HuH-7 (cell line): ENCODE measurements at regions not wholly inside any gene's neighbourhood (a gene's known extent, or its start where the extent isn't known, plus 50 kb on each side); places are given as distances from the start of the nearest gene placed in this dataset.

Source experiments
- DNase-seq: peaks from one replicate; pipeline ENCODE4 v3.0.0; 2011; ENCODE audit warnings: low spot score

GRCh38 chr1:175826705-175827104 lies 83.3 kb upstream of the TNR start:
- no peak for DNase-seq

DNA sequence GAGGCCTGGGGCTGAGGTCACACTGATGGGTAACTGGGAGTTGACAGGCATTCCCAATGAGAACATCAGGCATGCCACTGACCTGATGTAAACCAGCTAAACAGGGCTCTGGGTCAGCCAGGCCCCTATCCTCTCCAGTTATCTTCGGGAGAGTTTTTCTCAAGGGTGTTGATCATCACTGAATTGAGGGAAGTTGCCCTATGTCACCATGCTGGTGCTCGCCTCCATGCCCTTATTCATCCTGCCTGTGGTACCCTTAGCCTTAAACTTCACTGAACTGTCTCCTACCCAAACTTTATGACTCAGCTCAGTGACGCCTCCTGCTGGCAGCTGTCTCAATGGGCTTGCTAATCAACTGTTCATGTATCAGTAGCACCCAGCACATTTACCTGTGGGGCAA lies 80.7 kb upstream of the TNR start:
- DNase-seq: no peak

DNA sequence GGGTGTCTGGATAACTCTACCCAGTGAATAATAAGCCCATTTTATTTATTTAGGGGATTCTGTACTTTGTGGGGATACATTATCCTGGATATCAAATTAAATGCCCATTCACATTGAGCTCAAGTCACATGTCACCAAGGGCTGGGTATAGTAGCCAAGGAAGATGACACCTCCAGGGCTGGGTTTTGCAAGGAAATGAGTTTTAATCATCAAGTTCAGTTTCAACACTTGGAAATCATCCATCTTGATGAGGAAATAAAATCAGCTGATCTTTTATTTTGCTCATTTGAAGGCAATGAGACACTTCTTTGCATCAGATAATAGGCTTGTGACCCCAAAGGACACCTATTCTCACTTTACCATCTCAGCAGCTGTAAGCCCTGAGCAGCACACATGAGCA lies 80.0 kb upstream of the TNR start:
- no peak for DNase-seq

DNA sequence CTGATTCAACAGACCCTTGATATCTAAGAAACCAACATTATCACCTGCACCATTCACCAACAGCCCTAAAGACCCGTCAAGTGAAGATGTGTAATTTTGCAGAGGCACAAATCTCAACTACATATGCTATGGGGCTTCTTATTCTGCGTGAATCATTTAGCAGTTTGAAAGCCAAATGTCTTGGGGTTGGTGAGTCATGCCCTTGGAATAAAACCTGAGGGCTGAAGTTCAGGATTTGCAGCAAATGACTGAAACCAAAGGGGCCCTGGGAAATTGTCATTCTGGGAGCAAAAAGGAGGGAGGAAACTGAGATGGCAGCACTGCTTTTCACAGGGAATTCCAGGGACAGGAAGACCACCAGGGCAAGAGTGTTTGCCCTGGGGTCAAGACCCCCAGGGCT lies 79.2 kb upstream of the TNR start:
- no peak for DNase-seq

DNA sequence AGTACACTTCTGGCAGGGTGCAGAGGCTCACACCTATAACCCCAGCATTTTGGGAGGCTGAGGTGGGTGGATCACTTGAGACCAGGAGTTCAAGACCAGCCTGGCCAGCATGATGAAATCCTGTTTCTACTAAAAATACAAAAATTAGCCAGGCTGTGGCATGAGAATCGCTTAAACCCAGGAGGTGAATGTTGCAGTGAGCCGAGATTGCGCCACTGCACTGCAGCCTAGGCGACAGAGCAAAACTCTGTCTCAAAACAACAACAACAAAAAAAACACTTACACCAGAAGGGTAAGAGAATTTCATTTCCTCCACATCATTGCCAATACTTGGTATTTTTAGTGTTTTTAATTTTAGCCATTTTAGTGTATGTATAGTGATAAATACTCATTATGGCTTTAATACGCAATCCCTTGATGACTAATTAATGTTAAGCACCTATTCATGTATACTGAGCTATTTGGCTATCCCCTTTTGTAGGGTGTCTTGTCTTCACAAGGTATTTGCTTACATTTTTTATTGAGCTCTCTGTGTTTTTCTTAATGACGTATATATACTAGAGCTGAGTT lies 77.1 kb upstream of the TNR start:
- DNase-seq: no peak

DNA sequence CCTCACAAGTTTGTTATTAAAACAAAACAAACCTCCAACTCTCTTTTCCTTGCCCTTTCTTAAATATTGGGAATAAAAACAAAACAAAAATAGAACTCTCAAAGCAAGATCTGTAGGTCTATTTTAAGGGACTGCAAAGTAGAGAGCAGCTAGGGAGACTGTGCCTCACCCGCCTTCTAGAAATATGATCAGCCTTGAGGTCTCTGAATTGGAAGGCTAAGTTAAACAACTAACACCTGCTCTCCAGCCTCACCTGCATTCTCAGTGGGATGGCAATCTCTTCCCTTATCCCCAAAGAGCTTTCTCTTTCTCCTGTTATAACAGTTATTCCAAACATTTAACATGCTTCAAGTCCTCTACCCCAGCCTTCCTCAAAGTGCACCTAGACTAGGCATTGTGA lies 75.5 kb upstream of the TNR start:
- no peak for DNase-seq

DNA sequence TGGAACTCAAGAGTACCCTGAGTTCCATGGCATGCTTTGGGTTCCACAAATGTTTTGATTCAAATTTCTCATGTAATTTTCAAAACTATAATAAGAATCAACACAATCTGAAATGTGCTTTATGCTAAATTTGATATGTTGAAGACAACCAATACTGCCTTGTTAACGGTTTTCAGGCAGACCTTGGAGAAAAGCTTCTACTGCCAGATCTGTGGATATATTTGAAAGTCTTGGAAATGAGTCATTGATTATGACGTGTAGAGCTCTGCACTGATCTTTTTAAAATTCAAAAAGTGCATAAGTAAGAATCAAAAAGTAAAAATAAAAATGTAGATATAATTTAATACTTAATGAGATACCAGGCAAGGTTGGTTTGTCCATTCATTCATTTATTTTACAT lies 74.0 kb upstream of the TNR start:
- DNase-seq: no peak

DNA sequence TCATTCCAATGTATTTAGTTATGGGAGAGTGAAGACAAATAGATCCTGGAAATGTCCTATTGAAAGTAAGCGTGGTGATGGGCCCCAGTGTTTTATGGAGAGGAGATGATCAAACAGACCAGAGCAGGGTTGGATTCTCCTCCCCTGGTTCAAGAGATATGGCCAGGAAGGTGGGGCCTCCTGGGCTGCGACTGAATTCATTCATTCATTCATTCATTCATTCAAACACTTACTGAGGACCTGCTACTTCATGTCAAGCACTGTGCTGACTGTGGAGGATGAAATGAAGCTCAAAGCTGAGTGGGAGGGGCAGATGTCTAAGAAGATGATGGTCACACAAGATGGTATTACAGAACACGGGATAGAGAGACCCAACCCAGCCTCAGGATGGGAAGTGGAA lies 71.5 kb upstream of the TNR start:
- no peak for DNase-seq

DNA sequence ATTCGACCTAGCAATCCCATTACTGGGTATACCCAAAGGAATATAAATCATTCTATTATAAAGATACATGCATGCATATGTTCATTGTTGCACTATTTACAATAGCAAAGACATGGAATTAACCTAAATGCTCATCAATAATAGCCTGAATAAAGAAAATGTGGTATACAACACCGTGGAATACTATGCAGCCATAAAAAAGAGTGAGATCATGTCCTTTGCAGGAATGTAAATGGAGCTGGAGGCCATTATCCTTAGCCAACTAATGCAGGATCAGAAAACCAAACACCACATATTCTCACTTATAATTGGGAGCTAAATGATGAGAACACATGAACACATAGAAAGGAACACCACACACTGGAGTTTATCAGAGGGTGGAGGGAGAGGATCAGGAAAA lies 69.5 kb upstream of the TNR start:
- DNase-seq: no peak

- DNase-seq: no peak
These were observed 66.9 kb upstream of the TNR start for GRCh38 chr1:175810305-175810704.

DNA sequence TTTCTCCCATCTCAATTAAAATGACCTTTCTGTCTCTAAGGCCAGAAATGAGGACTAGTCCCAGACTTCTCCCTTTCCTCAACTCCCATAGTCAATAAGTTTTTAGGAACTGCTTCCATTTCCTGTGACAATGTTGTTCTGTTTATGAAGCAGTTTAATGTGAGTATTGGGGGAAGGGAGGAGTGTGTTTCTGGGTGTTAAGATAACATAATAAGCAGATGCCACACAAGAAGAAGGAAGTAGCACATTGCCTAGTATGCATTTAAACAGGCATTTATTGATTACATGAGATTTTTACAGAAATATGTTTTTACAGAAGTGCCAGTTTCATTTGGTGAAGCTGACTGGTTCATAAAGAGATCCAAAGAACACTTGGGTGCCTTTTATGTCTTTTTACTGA lies 65.6 kb upstream of the TNR start:
- no peak for DNase-seq

DNA sequence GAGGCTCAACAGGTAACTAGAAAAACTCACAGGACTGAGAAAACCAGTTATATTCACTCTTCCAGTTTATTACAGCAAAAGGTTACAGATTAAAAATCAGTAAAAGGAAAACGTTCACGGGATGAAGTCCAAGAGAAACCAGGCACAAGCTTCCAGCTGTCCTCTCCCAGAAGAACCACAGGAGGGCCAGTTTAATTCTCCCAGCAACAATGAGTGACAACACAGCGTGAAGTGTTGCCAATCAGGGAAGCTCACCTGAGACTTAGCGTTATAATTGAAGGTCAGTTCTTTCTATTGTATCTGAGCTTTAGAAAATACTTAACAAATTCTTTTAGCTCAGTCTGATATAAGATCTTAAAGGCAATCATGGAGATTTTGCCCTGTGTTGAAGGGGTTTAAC lies 65.2 kb upstream of the TNR start:
- DNase-seq: no peak

DNA sequence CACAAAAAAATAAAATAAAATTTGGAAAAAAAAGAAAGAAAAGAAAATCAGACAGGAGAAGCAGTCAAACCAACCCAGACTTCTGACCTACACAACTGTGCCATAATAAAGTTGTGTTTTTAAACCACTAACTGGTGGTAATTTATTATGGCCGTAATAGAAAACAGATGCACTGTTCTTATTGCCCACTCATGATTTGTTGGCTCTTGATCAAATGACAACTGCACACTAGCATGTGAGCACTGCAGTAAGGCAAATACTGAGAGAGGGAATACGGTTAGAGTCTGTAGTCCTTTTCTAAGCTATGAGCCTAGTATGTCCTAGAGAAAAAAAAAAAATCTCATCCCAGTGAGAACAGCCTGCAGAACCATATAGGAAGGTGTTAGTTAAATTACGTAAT lies 61.2 kb upstream of the TNR start:
- DNase-seq: no peak

DNA sequence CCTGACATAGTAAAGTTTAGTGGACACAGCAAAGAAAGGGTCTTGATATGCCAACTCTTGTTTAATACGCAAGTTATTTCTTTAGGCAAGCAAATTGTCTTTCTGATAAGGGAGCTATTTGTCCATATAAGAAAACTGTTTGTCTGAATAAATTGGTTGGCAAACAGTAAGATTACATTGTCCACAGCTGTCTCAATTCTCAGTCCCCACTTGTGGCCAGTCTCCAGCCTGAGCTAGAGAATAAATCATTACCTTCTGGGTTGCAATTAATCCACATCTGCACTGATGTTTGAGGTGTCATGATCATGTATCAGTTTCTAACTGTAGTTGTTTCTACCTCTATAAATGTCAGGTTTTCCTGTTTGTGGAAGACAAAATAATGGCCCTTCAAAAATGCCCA lies 60.0 kb upstream of the TNR start:
- DNase-seq: no peak

DNA sequence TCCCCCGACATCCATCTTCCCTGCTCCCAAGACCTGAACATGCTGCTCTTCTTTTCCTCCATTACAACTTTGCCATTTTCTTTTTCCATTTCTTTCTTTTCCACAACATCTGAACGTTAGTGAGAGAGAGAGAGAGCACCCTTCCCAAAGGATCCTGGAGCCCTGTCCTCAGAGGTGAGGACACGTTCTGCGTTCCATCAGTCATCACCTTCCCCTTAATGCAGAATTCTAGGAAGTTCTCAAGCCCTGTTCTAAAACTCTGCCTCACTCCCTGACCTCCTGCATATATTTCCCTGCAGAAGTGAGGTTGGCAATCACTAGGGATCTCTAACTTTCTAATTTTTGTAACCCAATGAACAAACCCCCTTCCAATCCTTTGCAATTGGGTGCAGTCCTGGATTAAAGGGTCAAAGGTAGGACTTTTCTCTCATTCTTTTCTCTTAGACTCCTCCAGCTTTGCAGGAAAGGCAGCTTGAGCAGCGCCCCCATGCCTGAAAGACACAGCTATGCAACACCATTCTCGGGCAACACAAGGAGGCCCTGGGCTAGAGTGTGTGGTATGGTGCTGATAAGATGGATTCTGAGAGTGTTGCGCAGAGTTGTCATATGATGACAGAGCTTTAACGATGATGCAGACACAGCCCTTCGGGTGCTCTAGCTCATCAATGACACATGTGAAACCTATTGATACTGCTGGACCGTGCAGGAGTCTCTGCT lies 59.2 kb upstream of the TNR start:
- DNase-seq: no peak

DNA sequence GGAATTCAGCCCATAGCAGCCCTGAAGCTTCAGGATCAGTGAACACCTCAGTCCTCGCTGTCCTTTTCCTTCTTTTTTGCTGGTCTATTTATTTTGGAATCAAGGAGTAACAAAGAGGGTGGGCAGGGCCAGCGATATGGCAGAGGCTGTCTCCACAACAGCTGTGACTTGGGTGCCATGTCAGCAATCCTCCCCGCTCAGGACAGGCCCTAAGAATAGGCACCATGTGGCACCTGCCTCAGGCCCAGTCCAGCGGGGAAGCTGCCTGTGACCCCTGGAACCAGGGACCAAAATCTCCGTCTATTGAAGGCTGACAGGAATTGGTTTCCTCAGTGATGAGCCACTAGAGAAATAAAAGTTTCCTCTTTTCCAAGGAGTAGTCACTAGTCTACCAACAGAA lies 58.6 kb upstream of the TNR start:
- no peak for DNase-seq

GRCh38 chr1:175797576-175797975 lies 54.2 kb upstream of the TNR start:
- no peak for DNase-seq

DNA sequence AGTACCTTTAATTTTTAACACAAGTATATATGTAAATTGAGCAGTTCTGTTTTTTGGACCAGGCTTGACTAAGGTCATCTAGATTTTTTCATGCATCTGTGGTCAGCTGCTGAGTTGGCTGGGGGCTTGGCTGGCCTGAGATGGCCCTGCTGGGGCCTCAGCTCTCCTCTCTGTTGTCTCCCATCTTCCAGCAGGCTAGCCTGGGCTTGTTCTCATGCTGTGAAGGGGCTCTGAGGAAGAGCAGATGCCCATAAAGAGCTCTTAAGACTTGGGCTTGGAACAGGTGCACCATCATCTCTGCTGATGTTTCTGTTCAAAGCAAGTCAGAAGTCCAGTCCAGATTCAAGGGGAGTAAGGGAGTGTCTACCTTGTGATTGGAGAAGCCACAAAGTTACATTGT lies 51.2 kb upstream of the TNR start:
- no peak for DNase-seq

DNA sequence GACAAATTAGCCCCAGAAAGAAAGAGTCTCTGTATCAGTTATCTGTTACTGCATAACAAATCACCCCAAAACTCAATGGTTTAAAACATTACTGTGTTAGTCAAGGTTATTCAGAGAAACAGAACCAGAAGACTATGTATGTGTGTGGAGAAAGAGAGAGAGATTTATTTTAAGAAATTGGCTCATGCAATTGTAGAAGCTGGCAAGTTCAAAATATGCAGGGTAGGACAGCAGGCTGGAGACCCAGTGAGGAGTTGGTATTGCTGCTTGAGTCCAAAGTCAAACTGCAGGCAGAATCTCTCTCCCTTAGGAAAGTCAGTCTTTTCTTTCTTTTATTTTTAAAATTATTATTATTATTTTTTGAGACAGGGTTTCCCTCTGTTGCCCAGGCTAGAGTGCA lies 50.2 kb upstream of the TNR start:
- DNase-seq: no peak
